HEK293 (cell line): ENCODE measurements at regions not wholly inside any gene's neighbourhood (a gene's known extent, or its start where the extent isn't known, plus 50 kb on each side); places are given as distances from the start of the nearest gene placed in this dataset.

Experiments
- CTCF ChIP-seq: fragments of 450-650 bp; formaldehyde crosslinking; IDR thresholded peaks from 2 replicates; pipeline ENCODE4 v1.5.1; 2016; ENCODE audit warnings: missing biosample characterization, missing genetic modification characterization
- MZF1 ChIP-seq: fragments of 450-650 bp; formaldehyde crosslinking; IDR thresholded peaks from 2 replicates; pipeline ENCODE4 v1.5.1; 2017; ENCODE audit warnings: missing biosample characterization, missing genetic modification characterization, borderline replicate concordance
- PATZ1 ChIP-seq: fragments of 450-650 bp; formaldehyde crosslinking; IDR thresholded peaks from 2 replicates; pipeline ENCODE4 v1.5.1; 2016; ENCODE audit warnings: missing biosample characterization, missing genetic modification characterization
- SALL2 ChIP-seq: fragments of 450-650 bp; formaldehyde crosslinking; IDR thresholded peaks from 2 replicates; pipeline ENCODE4 v1.5.0; 2017; ENCODE audit warnings: missing biosample characterization, mild to moderate bottlenecking, missing genetic modification characterization, borderline replicate concordance
- SP2 ChIP-seq: fragments of 450-650 bp; formaldehyde crosslinking; IDR thresholded peaks from 2 replicates; pipeline ENCODE4 v1.5.1; 2016; ENCODE audit warnings: missing biosample characterization, missing genetic modification characterization
- TCF7L2 ChIP-seq: IDR thresholded peaks from 2 replicates; pipeline ENCODE4 v1.6.1; 2011; ENCODE audit warnings: low read depth, mild to moderate bottlenecking, inconsistent platforms, low read length, moderate library complexity, borderline replicate concordance
- ZNF639 ChIP-seq: fragments of 450-650 bp; formaldehyde crosslinking; IDR thresholded peaks from 2 replicates; pipeline ENCODE4 v1.5.1; 2016; ENCODE audit warnings: missing biosample characterization, missing genetic modification characterization

DNA sequence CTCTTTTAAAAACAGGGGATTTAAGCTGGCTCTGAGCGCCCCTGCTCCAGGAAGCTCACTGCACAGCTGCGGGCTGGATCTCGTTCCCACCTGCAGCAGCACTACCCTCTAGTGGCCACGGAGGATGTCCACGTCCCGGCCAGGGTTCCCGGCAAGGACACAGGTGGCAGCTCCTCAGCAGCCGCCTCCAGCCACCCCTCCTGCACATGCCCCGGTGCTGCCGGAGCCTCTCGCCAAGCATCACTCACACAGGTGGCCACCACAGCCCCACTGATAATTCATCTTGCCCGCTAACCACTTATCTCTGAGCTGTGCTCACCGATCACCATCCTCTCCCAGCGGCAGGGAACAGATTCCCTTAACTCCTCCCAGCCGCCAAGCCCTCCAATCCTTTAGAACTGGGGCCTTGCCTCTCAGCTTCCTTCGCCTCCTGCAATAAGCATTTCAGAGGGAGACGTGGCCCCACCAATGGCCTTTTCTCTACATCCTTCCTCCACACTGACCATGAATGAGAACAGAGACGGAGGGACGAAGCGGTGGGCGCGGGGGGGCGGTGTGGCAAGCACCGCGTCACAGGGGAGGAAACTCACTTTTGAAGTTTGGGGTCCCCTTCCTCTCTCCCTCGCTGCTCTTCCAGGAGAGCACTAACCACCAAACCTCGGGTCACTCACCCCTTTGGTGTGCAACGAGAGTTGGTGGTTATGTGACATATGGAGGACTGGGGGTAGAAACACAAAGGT, 222.1 kb downstream of the RBFOX3 start:
- TF ChIP-seq SP2 (no peak), ZNF639 (no peak), CTCF (peak; percentile 80), TCF7L2 (no peak), SALL2 (tag by site-specific recombination) (no peak), PATZ1 (tag by site-specific recombination) (no peak), MZF1 (tag by site-specific recombination) (no peak)
